Activated CD4-positive, alpha-beta T cell treated with anti-CD3 and anti-CD28 coated beads, Interleukin-2, Interleukin-6, amounts not matched to agents 100 ng/mL and 50 ng/mL, durations not matched to agents 16 hours and 8 hours (primary cell): ENCODE measurements at regions not wholly inside any gene's neighbourhood (a gene's known extent, or its start where the extent isn't known, plus 50 kb on each side); places are given as distances from the start of the nearest gene placed in this dataset.
"Not testable (repeated sequence)": the region's sequence is repeated elsewhere in the genome, so short reads cannot be mapped to it uniquely, and the experiment has no call there.

Experiments
- DNase-seq: peaks from one replicate; pipeline ENCODE4 v3.0.0-alpha.2; 2020

GRCh38 chr4:18602610-18603009 is 581.1 kb upstream of the LCORL start:
- DNase-seq, result not testable (repeated sequence)

GRCh38 chr4:18593297-18594002 is 571.9 kb upstream of the LCORL start:
- DNase-seq, result peak; percentile 63

GRCh38 chr4:18582841-18583240 is 561.3 kb upstream of the LCORL start:
- DNase-seq, result no peak

GRCh38 chr4:18578307-18578706 is 556.8 kb upstream of the LCORL start:
- DNase-seq, result no peak

- no peak for DNase-seq
Measured at GRCh38 chr4:18572481-18572880, 550.9 kb upstream of the LCORL start.

- DNase-seq, result peak; percentile 1
Measured at GRCh38 chr4:18571301-18571761, 549.8 kb upstream of the LCORL start.

GRCh38 chr4:18570370-18570769 is 548.8 kb upstream of the LCORL start:
- DNase-seq, result no peak

GRCh38 chr4:18568600-18568999 is 547.0 kb upstream of the LCORL start:
- no peak for DNase-seq

- no peak for DNase-seq
Measured at GRCh38 chr4:18566970-18567799, 545.6 kb upstream of the LCORL start.

- DNase-seq, result no peak
Measured at GRCh38 chr4:18559492-18559891, 537.9 kb upstream of the LCORL start.

GRCh38 chr4:18556402-18556801 is 534.8 kb upstream of the LCORL start:
- DNase-seq, result no peak

GRCh38 chr4:18540349-18540748 is 518.8 kb upstream of the LCORL start:
- no peak for DNase-seq

- no peak for DNase-seq
Measured at GRCh38 chr4:18538121-18538520, 516.6 kb upstream of the LCORL start.

- no peak for DNase-seq
Measured at GRCh38 chr4:18536428-18536827, 514.9 kb upstream of the LCORL start.

- DNase-seq, result no peak
Measured at GRCh38 chr4:18535948-18536347, 514.4 kb upstream of the LCORL start.

- no peak for DNase-seq
Measured at GRCh38 chr4:18533262-18533775, 511.8 kb upstream of the LCORL start.

- DNase-seq, result no peak
Measured at GRCh38 chr4:18531731-18532130, 510.2 kb upstream of the LCORL start.

- no peak for DNase-seq
Measured at GRCh38 chr4:18529482-18529881, 507.9 kb upstream of the LCORL start.

GRCh38 chr4:18524667-18525066 is 503.1 kb upstream of the LCORL start:
- no peak for DNase-seq

GRCh38 chr4:18518098-18518497 is 496.5 kb upstream of the LCORL start:
- DNase-seq, result no peak

- no peak for DNase-seq
Measured at GRCh38 chr4:18513861-18514260, 492.3 kb upstream of the LCORL start.

GRCh38 chr4:18512718-18513117 is 491.2 kb upstream of the LCORL start:
- DNase-seq, result no peak

- no peak for DNase-seq
Measured at GRCh38 chr4:18511727-18512126, 490.2 kb upstream of the LCORL start.

GRCh38 chr4:18508786-18509185 is 487.2 kb upstream of the LCORL start:
- DNase-seq, result no peak
